CD4-positive, alpha-beta T cell treated with Interleukin-15 for 1 hour (primary cell): ENCODE measurements at regions not wholly inside any gene's neighbourhood (a gene's known extent, or its start where the extent isn't known, plus 50 kb on each side); places are given as distances from the start of the nearest gene placed in this dataset.
"Not testable (repeated sequence)": the region's sequence is repeated elsewhere in the genome, so short reads cannot be mapped to it uniquely, and the experiment has no call there.

ENCODE experiments used
- DNase-seq: peaks from one replicate; pipeline ENCODE4 v3.0.0-alpha.2; 2020

DNA sequence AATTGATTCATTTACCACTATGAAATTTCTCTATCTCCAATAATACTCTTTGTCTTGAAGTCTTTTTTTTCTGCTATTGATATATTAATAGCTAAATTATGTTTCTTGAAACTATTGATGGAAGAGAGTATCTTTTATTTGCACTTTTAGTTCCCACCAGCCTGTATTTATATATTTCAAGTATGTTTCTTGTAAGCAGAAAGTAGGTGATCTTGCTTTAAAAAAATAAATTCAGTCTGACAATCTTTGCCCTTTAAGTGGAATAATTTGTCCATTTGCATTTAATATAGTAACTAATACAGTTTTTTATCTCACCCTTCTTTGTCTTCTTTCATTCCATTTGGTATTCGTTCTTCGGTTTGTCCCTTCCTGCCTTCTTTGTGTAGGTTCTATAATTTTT is 790.5 kb downstream of the MCTP2 start:
- DNase-seq: no peak

DNA sequence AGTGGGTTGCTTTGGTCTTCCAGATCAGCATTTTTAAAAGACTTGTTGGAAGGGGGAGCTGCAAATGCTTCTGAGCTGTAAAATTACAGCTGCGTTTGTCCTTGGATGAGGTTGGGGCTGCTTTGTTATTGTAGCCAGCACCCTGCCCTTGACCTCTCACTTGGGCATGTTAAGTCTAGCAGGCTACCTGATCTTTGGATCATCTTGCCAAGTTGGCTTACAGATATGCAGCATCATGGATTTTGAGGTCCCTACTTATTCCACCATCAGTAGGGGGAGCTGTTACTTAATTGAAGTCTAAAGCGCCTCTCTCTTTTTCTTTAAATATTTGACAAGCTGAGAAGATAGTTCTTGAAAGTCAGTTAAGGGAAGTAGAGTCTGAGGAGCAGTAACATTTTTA is 793.0 kb downstream of the MCTP2 start:
- DNase-seq: no peak

DNA sequence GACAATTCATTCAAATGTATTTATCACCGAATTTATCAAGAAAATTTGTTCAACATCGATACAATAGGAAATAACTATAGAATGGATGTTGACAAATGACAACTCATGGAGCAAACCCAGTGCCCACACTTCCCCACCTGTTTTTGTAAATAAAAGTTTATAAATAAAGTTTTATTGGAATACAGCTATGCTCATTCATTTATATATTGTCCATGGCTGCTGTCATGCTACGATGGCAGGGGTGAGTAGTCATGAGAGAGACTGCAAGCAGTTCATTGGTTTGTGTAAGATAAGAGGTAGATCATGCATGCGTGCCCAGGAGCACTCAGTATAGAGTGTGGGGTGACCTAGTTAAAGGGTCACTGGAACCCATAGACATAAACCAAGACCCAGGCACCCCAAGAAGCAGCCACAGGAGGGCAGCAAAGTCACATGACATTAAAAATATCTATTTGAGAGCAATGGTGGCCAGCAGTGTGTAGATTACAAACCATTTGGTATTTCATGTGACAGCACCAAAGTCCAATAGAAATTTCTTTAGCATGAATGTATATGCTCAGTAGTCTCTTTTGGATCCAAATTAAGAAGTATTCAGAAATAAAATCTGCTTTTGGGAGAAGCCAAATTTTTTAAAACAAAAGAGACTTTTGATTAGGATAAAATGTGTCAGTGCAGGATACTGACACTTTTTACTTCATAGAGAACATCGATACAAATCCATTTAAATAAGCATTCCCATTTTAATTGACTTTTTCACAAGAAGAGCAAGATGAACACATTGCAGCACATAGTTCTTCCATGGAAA is 794.8 kb downstream of the MCTP2 start:
- DNase-seq: no peak

DNA sequence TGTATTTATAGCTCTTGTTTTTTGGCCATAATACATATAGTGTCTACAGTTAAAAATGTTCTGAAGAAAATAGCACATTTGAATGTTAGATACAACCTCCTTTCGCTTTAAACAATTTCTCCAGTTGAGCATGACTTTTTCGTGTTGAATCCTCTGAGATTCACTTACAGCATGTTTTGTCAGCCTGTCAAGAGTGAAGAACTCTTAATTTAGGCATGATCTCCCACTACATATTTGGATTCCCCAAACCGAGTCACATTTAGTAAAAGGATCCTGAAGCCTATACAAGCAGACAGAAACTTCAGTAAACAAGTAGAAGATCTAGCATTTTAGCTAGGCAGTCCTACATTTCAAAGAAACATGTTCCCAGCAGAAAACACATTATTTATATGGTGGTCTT is 796.6 kb downstream of the MCTP2 start:
- no peak for DNase-seq

DNA sequence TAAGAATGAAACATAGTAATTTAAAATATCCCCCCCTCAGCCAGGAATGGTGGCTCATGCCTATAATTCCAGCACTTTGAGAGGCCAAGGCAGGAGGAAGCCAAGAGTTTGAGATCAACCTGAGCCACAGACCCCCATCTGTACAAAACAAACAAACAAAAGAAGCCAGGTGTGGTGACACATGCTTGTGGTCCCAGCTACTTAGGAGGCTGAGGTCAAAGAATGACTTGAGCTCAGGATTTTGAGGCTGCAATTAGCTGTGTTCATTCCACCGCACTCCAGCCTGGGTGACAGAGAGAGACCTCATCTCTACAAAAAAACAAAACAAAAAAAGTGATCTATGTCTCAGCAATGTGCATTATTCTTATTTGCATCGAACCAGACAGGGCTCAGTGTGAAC is 800.8 kb downstream of the MCTP2 start:
- no peak for DNase-seq

DNA sequence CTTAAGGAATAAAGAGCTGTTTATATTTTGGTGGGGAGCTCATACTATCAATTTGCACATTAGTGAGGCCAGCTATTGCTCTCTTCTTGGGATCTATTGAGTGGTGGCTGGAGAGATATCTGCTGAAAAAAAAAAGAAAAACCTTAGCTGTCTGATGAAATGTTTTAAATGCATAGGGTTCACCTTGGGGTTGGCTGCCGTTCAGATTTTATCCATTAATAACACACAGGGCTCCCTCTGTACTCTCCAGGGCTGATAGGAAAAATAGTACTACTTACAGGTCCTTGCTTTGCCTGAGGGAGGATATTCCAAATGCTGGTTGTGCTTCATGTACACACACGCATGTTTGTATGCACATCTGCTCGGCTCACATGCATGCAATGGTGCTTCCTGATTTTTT is 803.7 kb downstream of the MCTP2 start:
- no peak for DNase-seq

DNA sequence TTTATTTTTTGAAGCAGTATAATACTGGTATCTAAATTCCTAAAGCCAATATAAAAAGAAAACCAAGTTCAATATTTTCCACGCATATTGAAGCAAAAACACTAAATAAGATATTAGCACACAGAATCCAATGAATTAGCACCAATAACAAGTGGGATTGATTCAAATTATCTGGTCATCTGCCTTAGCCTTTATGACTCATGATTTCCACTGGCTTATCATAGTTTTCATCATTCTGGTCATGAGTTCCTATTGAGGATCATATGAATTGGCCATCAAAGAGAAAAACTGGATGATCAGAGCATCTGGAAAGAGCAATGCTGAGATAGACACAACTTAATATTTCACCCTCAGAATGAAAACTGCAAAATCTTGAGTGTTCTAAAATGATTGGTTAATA is 809.9 kb downstream of the MCTP2 start:
- DNase-seq: no peak

DNA sequence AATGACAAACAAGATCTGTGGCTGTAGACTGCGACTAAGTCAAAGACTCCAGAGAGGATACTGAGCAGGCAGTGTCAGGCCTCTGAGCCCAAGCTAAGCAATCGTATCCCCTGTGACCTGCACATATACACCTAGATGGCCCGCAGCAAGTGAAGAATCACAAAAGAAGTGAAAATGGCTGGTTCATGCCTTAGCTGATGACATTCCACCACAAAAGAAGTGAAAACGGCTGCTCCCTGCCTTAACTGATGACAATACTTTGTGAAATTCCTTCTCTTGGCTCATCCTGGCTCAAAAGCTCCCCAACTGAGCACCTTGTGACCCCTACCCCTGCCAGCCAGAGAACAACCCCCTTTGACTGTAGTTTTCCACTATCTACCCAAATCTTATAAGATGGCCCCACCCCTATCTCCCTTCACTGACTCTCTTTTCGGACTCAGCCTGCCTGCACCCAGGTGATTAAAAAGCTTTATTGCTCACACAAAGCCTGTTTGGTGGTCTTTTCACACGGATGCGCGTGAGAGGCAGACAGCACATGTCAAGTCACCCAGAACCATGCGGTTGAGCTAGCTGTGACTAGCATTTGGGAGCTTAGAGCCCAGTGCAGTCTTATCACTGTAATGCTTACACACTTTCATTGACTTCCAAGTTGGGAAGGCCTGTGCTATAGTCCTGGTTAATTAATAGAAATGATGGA is 812.0 kb downstream of the MCTP2 start:
- not testable (repeated sequence) for DNase-seq

DNA sequence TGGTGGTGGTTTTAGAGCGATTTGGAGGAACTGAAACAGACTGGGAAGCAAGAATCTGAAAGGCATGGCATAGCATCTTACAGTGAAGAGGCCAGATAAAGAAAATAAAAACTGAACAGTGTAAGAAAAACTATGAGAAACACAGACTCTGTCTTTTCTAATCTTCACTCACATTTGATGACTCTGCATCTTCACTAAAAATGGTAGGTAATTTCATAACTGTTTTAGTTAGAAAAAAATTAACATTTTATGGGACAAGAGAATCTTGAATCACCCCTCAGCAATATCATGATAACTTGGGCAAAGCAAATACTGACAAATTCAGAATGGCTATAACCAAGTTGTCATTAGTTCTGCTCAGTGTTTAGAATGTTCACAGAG is 812.6 kb downstream of the MCTP2 start:
- no peak for DNase-seq

DNA sequence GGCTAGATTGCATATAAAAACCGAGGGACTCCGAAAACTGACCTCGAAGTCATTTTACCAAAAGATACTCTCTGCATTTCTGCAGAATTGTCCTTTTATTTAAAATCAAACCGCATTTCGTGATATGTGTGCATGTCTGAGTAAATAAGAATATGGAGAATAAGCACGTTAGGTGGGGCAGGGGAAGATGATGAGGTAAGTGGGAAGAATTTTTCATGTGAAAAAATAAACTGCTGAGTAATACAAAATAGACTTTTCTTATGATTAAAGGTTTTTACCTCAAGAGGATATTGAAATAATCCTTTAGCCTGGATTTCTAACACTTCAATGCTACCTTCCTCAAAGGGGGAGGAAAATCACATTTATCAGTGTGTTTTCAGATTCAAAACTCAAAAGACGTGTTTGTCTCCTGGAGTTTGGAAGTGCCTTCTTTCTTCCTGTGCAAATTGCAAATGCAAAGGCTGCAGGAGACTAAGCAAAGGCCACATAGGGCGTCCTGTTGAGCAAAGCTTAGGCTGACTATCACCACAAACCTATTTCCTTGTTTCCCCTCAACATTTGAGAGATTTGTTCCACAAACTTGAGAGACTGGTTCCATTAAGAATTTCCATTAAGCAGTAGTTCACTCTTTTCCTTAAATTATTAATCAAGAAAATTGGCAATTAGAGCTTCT is 813.5 kb downstream of the MCTP2 start:
- DNase-seq: no peak

DNA sequence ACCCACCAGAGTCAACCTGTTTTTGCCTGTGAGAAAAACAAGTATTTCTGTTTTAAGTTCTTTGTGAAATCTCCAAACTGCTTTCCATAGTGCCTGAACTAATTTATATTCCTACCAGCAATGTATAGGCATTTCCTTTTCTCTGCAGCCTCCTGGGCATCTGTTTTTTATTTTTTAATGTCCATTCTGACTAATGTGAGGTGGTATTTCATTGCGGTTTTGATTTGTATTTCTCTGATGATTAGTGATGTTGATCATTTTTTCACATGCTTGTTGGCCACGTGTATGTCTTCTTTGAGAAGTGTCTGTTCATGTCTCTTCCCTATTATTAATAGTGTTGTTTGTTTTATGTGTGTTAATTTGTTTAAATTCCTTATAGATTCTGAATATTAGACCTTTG is 820.5 kb downstream of the MCTP2 start:
- DNase-seq: no peak

DNA sequence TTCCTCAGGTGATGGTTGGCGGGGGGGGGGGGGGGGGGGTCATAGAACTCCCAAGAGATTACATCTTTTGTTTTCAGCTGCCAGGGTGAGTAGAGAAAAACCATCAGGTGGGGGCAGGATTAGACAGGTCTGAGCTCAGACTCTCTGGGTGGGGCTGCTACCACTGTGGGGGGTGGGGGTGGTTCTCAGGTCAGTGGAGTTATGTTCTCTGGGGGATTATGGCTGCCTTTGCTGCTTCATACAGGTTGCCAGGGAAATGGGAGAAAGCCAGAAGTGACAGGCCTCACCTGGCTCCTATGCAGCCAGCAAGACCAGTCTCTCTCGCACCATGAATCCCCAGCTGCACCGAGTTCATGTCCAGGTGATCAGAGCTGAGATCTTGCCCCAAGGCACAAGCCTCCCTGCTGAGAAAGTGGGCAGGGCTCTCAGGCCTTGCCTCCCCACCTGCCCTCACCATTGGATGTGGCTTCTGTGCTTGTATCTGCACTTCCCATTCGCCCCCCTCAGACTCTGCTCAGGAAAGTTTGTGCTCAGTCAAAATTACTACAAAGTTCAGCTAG is 828.1 kb downstream of the MCTP2 start:
- no peak for DNase-seq

DNA sequence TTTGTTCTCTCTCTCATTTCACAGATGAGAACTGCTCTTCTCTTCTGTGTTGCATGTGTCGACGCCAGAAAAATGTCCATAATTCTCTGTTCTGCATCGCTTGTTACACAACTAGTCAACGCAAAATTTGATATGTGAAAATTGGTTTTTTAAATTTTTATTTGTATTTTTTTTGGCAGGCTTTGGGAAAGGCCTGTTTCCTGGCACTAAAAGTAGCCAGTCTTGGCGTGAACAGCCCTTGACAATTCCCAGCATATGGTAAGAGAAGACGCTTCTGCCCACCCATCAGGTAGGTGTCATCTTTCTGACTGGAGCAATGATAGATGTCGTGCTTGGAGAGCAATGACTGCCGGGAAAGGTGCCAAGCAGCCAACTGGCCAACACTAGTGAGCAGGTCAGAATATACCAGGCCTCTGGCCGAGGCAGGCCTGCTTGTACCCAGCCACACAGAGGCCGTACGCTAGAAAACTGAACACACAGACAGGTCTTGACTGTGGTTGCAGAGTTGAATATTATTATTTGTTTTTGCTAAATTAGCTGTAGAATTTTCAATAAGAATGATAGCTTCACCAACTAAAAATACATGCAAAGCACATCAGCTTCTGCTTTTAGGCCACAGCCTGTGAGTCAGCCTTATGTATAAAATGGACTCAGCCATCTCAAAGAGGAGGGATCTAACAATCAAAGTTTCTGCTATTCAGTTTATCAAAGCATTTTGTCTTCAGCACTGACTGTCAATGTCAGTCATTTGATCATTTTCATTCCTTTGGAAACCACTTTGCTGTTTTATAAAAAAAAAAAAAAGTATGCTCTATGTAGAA is 837.5 kb downstream of the MCTP2 start:
- no peak for DNase-seq

DNA sequence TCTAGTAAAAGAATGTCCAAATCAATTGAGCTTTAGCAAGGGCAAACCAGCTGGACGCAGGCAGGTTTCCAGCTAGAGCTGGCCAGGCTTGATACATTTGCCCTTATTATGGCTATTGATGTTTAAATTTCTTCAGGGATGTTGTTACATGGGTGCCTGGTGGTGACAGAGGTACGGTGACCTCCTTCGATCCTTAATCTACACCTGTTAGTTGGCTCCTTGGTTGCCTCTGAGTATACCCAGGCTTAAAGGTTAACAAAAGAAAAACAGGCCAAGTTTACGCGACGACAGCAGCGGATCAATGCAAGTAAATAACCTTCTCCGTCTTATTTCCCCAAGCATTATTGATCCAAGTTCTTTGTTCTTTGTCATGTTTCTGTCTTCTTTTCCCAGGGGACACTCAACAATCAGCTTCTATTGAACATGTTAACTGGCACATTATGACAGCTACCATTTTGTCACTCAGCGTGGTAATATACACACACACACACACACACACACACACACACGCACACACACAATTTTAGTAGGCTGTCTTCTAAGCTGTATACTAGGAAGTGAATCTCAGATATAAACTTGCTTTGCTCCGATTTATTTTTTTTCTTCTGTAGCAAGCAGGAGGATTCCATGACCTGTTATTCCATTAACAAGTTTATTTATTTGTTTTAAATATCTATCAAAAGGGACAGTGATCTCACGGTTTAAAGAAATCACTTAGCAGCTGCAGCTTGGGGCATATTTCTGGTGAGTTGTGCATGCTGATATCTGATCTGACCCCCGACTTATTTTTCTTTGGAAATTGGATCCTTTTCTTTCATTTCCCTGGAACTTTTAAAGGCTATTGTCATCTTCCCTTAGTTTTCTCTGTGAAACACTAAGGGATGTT is 844.7 kb downstream of the MCTP2 start:
- no peak for DNase-seq

DNA sequence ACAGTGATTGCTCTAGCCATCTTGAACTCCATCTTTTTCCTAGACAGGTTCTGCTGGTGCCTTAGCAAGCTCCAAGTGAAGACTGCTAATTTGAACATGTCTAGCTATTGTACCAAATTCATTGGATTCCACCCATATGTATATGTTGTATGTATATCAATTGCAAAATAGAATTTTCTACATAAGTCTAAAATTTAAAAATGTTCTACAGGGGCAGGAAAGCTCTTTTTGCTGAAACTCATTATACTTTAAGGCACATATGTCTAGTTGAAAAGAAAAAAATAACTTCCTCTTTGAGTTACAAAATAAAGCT is 845.3 kb downstream of the MCTP2 start:
- DNase-seq: no peak

DNA sequence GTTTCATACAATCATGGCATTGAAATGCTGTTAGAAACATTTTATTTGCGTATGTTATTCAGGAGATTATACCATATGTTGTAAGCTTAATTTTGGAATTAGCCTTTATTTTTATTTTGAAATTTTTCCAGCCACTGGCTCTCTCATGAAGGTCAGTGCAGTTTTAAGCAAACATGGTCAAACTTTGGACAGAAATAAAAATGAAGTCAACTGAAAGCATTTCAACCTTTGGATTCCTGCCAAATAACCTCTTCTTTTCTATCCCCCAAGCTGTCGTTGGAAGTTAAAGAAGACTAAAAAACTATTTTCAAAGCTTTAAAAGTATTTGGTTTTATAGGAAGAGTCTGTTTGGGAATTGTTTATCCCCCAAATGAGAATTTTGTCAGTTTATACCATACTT is 846.6 kb downstream of the MCTP2 start:
- no peak for DNase-seq

DNA sequence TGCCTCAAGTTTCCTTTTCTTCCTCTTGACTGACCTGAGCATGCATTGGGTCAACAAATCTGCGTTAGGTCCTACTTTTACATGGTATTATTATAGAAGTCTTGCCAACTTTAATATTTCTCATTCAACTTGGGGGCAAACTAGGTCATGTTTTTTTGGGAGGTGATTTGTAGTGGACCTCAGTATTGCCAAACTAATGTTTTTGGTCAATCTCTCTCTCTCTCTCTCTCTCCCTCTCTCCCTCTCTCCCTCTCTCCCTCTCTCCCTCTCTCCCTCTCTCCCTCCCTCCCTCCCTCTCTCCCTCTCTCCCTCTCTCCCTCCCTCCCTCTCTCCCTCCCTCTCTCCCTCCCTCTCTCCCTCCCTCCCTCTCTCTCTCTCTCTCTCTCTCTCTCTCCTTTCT is 848.9 kb downstream of the MCTP2 start:
- DNase-seq: not testable (repeated sequence)

DNA sequence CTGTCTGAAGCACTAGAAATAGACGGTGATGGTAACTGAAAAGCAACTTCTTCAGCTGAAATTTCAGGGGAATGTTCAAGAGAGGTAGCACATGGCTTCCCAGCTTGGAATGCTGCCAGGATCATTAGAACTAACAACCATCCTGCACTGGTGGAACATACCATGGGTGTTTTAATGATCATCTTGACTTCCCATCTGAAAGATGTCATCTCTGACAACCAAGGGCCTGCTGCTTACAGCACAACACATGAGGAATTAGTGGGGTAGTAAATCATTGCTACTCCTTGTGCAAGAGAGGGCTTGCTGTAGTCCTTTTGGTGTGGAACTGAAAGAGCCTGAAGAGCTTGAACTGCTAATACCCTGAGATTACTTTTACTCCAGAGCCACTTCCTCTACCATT is 853.7 kb downstream of the MCTP2 start:
- no peak for DNase-seq

DNA sequence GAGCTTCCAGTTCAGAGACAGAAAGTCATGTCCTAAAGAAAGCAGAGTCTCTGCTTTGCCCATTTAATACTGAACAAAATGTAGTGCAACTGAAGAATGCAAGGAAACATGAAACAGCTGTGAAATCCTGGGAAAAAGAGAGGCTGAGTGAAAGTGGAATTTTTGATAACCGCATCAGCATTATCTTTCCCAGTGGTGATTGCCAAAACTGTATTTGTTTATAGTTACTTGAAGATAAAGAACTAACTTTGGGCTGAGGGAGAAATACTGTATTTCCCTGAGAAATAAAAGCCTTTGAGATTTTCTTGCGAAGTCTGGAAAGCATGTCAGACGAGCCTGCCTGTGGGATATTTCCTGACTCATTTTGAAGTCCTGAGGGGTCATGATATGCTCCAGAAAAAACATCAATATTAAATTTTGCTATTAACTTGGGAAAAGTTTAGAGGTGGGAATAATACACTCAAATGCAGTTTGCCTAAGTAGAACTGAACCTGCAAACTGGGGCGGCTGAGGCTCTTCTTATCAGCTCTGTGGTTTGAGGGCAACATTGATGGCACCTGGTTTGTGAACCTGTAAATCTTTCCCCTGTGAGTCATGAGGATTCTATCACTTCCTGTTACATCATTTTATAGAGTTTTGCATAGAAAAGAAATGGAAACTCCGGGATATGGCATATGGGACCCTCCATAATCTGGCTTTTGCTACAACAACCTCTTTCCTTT is 855.3 kb downstream of the MCTP2 start:
- DNase-seq: no peak

DNA sequence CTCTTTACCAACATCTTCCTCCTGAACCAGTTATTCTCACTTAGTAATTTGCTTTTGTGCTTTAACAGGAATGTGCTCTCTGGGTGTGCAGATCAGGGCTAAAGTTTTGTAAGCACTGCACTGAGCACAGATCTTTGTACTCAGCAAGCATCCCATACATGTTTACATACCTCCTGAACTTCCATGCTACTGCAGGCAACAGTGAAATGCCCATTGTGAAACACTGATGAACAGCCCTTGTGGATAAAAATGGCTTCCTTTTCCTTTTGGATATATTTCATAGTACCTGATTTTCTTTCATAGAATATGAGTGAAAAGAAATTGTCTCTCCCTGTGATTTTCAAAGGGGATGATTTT is 855.9 kb downstream of the MCTP2 start:
- DNase-seq: no peak

DNA sequence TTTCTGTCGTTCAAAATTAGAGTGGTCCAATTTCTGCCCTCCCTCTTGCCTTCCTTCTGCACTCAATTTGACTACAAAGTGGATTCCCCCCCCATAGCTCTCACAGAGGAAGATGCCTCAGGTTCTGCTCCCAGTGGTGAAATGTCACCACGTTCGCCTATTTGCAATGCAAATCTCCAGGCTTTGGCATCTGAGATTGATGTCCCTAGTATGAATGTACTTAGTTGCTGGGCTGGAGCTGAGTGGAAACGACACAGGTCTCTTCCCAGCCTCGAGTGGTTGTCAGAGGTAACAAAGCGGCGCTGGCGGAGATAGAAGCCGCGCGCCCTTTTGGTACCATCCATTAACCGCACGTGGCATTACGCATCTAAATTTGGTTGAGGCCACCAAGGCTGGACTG is 860.1 kb downstream of the MCTP2 start:
- DNase-seq: no peak

DNA sequence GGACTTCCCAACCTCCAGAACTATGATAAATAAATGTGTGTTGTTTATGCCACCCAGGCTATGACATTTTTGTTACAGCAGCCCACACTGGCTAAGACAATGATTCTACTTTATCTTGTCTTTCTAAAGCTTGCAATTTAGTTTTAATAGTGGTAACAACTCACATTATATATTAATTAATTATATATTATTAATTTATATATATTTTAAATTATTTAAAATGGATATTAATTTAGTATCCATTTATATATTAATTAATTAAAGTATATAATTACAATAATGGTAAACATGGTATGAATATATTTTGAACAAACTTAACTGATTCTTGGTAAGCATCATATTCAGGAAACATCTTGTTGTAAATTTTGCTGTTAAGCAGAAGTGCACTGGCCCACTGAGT is 863.9 kb downstream of the MCTP2 start:
- no peak for DNase-seq
